CD14-positive monocyte (primary cell): ENCODE measurements at regions not wholly inside any gene's neighbourhood (a gene's known extent, or its start where the extent isn't known, plus 50 kb on each side); places are given as distances from the start of the nearest gene placed in this dataset.

Source experiments
- DNase-seq, 3 donors: peaks; one replicate each; pipeline ENCODE4 v3.0.0-alpha.2; 2011 to 2022
- H2AFZ ChIP-seq: 2 replicates; pipeline ENCODE4 v1.6.0; 2012; ENCODE audit warnings: mild to moderate bottlenecking, low read depth, low read length, inconsistent platforms; ENCODE audit not compliant: insufficient read depth, poor library complexity, severe bottlenecking
- H3K27ac ChIP-seq, 2 donors: 1 replicate in 1 of 2; 2 replicates in 1 of 2; pipeline ENCODE4 v1.5.1; 2012 to 2013; ENCODE audit warnings: low read length in 2 of 2, control low read depth in 1 of 2, inconsistent platforms in 1 of 2, low read depth in 1 of 2, mild to moderate bottlenecking in 1 of 2
- H3K27me3 ChIP-seq, 2 donors: one replicate each; pipeline versions ENCODE4 v1.6.0 to v1.6.1; 2011 to 2013; ENCODE audit warnings: low read length in 2 of 2; ENCODE audit not compliant: control insufficient read depth in 2 of 2, insufficient read depth in 2 of 2
- H3K36me3 ChIP-seq, 2 donors: replicated peaks in 1 of 2; 1 replicate in 1 of 2; 2 replicates in 1 of 2; pipeline versions ENCODE4 v1.5.1 to v1.6.1; 2012 to 2013; ENCODE audit warnings: low read length in 2 of 2, control low read depth in 1 of 2, inconsistent platforms in 1 of 2, mild to moderate bottlenecking in 1 of 2; ENCODE audit not compliant: insufficient read depth in 2 of 2, control insufficient read depth in 1 of 2
- H3K4me1 ChIP-seq, 2 donors: 1 replicate in 1 of 2; 2 replicates in 1 of 2; pipeline versions ENCODE4 v1.5.1 to v1.6.1; 2012 to 2013; ENCODE audit warnings: low read length in 2 of 2, control low read depth in 1 of 2, inconsistent platforms in 1 of 2, mild to moderate bottlenecking in 1 of 2, moderate library complexity in 1 of 2; ENCODE audit not compliant: insufficient read depth in 2 of 2, control insufficient read depth in 1 of 2
- H3K4me2 ChIP-seq: replicated peaks from 2 replicates; pipeline ENCODE3; 2012; ENCODE audit warnings: low read length, moderate library complexity, mild to moderate bottlenecking; ENCODE audit not compliant: poor library complexity, severe bottlenecking; ENCODE audit errors: extremely low read depth
- H3K4me3 ChIP-seq, 3 experiments: fragments of 200-600 bp in 1 of 3; sonication (generic) in 1 of 3; replicated peaks in 1 of 3; 1 replicate in 2 of 3; 2 replicates in 1 of 3; pipeline ENCODE4 v1.5.1; 2011 to 2013; ENCODE audit warnings: low read length in 3 of 3, mild to moderate bottlenecking in 3 of 3, control low read depth in 2 of 3, low read depth in 2 of 3, inconsistent platforms in 1 of 3, moderate library complexity in 1 of 3
- H3K79me2 ChIP-seq: 2 replicates; pipeline ENCODE4 v1.6.0; 2012; ENCODE audit warnings: mild to moderate bottlenecking, control low read depth, inconsistent platforms, low read length, moderate library complexity; ENCODE audit not compliant: insufficient read depth
- H3K9ac ChIP-seq: 2 replicates; pipeline ENCODE4 v1.6.0; 2017; ENCODE audit warnings: low read length, mild to moderate bottlenecking; ENCODE audit not compliant: insufficient read depth, poor library complexity, severe bottlenecking
- H3K9me3 ChIP-seq, 2 donors: replicated peaks in 1 of 2; 1 replicate in 1 of 2; 2 replicates in 1 of 2; pipeline versions ENCODE4 v1.5.1 to v1.6.1; 2012 to 2013; ENCODE audit warnings: low read length in 2 of 2, control low read depth in 1 of 2; ENCODE audit not compliant: control insufficient read depth in 1 of 2, insufficient read depth in 1 of 2
- H4K20me1 ChIP-seq: 2 replicates; pipeline ENCODE4 v1.6.0; 2012; ENCODE audit warnings: mild to moderate bottlenecking, low read length, control low read depth, moderate library complexity; ENCODE audit not compliant: insufficient read depth
- H3K27ac Mint-ChIP-seq, 7 donors: one replicate each; pipeline ENCODE4 v1.8.0; 2020; ENCODE audit warnings: mild to moderate bottlenecking in 7 of 7, mixed read lengths in 7 of 7, moderate library complexity in 6 of 7, inconsistent platforms in 2 of 7
- H3K27me3 Mint-ChIP-seq, 3 donors: one replicate each; pipeline ENCODE4 v1.8.0; 2021 to 2022; ENCODE audit warnings: low read depth in 3 of 3, mild to moderate bottlenecking in 3 of 3, mixed read lengths in 3 of 3, moderate library complexity in 3 of 3, inconsistent platforms in 1 of 3
- H3K36me3 Mint-ChIP-seq, 2 donors: one replicate each; pipeline ENCODE4 v1.8.0; 2020; ENCODE audit warnings: mixed read lengths in 2 of 2, inconsistent platforms in 1 of 2, mild to moderate bottlenecking in 1 of 2
- H3K4me1 Mint-ChIP-seq: one replicate; pipeline ENCODE4 v1.8.0; 2020; ENCODE audit warnings: mild to moderate bottlenecking, mixed read lengths
- H3K4me3 Mint-ChIP-seq, 2 donors: one replicate each; pipeline ENCODE4 v1.8.0; 2020; ENCODE audit warnings: mild to moderate bottlenecking in 2 of 2, mixed read lengths in 2 of 2, moderate library complexity in 1 of 2
- H3K9me3 Mint-ChIP-seq, 7 donors: one replicate each; pipeline ENCODE4 v1.8.0; 2020 to 2022; ENCODE audit warnings: mixed read lengths in 7 of 7, mild to moderate bottlenecking in 6 of 7, moderate library complexity in 6 of 7, inconsistent platforms in 2 of 7
- WGBS: methylation state at CpG from one replicate; pipeline ENCODE4 v1.1.5; 2013; ENCODE audit warnings: missing lambda C conversion rate; ENCODE audit not compliant: insufficient coverage; 5-methylcytosine and 5-hydroxymethylcytosine counted together
- intact Hi-C, 2 donors: fragments of 100-400 bp; cut with micrococcal nuclease; formaldehyde crosslinking; loops; one replicate each; pipeline versions ENCODE4 v1.15.0 to v1.15.1; 2023
- TF ChIP-seq, protein P1 (sequence below): fragments of 200-600 bp; IDR thresholded peaks from one replicate; pipeline ENCODE4 v1.8.0; 2022; ENCODE audit warnings: antibody characterized with exemption, mild to moderate bottlenecking

DNA sequence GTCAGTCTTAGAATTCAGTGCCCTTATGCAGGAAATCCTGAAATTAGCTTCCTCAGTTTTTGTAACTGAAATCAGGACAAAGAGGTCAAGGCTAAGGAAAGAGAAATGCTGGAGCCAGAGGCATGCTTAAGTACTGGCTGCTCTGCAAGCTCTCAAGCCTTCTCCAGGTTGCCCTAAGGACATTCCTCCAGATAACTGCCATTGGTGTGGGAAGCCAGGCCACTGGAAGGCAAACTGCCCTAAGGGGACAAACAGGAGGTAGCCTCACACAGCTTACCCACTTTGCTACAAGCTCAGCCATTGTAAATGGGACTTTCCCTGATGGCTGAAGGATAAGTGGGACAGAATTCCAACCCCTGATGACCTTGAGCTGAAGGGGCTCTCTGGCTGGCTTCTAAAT, 606.9 kb upstream of the PCDH10 start:
- H3K4me2 ChIP-seq = no peak overlapping the region
- intact Hi-C loops = no loop called here
- H2AFZ ChIP-seq = no peak overlapping the region
- TF ChIP-seq, protein P1, sequence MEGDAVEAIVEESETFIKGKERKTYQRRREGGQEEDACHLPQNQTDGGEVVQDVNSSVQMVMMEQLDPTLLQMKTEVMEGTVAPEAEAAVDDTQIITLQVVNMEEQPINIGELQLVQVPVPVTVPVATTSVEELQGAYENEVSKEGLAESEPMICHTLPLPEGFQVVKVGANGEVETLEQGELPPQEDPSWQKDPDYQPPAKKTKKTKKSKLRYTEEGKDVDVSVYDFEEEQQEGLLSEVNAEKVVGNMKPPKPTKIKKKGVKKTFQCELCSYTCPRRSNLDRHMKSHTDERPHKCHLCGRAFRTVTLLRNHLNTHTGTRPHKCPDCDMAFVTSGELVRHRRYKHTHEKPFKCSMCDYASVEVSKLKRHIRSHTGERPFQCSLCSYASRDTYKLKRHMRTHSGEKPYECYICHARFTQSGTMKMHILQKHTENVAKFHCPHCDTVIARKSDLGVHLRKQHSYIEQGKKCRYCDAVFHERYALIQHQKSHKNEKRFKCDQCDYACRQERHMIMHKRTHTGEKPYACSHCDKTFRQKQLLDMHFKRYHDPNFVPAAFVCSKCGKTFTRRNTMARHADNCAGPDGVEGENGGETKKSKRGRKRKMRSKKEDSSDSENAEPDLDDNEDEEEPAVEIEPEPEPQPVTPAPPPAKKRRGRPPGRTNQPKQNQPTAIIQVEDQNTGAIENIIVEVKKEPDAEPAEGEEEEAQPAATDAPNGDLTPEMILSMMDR = no peak
- H3K9ac ChIP-seq = no peak overlapping the region
- H3K4me1 Mint-ChIP-seq = no peaks in the 10 kb centered on the region
- H3K79me2 ChIP-seq = no peaks in the 10 kb centered on the region
- peaks cover 0 to 1% (median 0%) of the 10 kb centered on the region in 3 donors for H3K27me3 Mint-ChIP-seq
- no peak overlapping the region for H3K4me3 Mint-ChIP-seq
- no peak overlapping the region for H3K27ac Mint-ChIP-seq
- H3K27ac ChIP-seq = no peak overlapping the region
- H3K9me3 ChIP-seq = peaks cover 0 to 4% of the 10 kb centered on the region in 2 donors
- no peak for DNase-seq
- peaks cover 0 to 3% (median under 1%) of the 10 kb centered on the region in 7 donors for H3K9me3 Mint-ChIP-seq
- H3K27me3 ChIP-seq = no peaks in the 10 kb centered on the region
- H3K36me3 ChIP-seq = no peaks in the 10 kb centered on the region
- no peaks in the 10 kb centered on the region for H3K4me1 ChIP-seq
- no peaks in the 10 kb centered on the region for H4K20me1 ChIP-seq
- no peaks in the 10 kb centered on the region for H3K36me3 Mint-ChIP-seq
- H3K4me3 ChIP-seq = no peak overlapping the region

DNA sequence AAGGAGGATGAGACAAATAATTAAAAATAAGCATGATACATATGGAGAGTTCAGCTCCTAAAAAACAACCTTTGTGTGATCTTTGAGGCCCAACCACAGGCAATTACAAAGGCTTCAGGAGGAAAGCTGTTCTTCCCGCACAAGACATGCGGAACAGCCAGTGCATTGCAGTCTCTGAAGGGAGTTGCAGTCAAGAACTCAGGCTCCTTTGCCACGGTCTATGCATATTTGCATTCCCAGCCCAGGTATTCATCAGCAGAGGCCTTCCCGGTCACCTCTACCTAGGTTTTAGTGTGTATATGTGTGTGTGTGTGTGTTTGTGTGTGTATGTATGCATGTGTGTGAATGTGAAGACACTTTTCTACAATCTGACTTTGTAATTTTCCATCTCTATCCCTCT, 600.6 kb upstream of the PCDH10 start:
- no peak overlapping the region for H3K27ac Mint-ChIP-seq
- Histone ChIP-seq H3K4me3 (no peak overlapping the region), H3K4me2 (no peak overlapping the region), H3K36me3 (no peaks in the 10 kb centered on the region), H3K79me2 (no peaks in the 10 kb centered on the region), H3K4me1 (no peaks in the 10 kb centered on the region), H3K9me3 (no peaks in the 10 kb centered on the region), H2AFZ (no peak overlapping the region), H4K20me1 (no peaks in the 10 kb centered on the region), H3K9ac (no peak overlapping the region), H3K27me3 (no peaks in the 10 kb centered on the region), H3K27ac (no peak overlapping the region)
- no peak overlapping the region for H3K4me3 Mint-ChIP-seq
- H3K27me3 Mint-ChIP-seq = peaks cover 0 to 3% (median 0%) of the 10 kb centered on the region in 3 donors
- TF ChIP-seq, protein P1 = no peak
- H3K36me3 Mint-ChIP-seq = no peaks in the 10 kb centered on the region
- DNase-seq = no peak
- H3K9me3 Mint-ChIP-seq = peaks cover 0 to 4% (median 2%) of the 10 kb centered on the region in 7 donors
- intact Hi-C loops = no loop called here
- WGBS = 97% methylated on average over 3 of the region's 4 CpGs
- H3K4me1 Mint-ChIP-seq = no peaks in the 10 kb centered on the region
